CD14-positive monocyte (primary cell): ENCODE measurements at regions not wholly inside any gene's neighbourhood (a gene's known extent, or its start where the extent isn't known, plus 50 kb on each side); places are given as distances from the start of the nearest gene placed in this dataset.

Experiments used
- DNase-seq, 3 donors: peaks; one replicate each; pipeline ENCODE4 v3.0.0-alpha.2; 2011 to 2022
- H2AFZ ChIP-seq: 2 replicates; pipeline ENCODE4 v1.6.0; 2012; ENCODE audit warnings: mild to moderate bottlenecking, low read depth, low read length, inconsistent platforms; ENCODE audit not compliant: insufficient read depth, poor library complexity, severe bottlenecking
- H3K27ac ChIP-seq, 2 donors: 1 replicate in 1 of 2; 2 replicates in 1 of 2; pipeline ENCODE4 v1.5.1; 2012 to 2013; ENCODE audit warnings: low read length in 2 of 2, control low read depth in 1 of 2, inconsistent platforms in 1 of 2, low read depth in 1 of 2, mild to moderate bottlenecking in 1 of 2
- H3K27me3 ChIP-seq, 2 donors: one replicate each; pipeline versions ENCODE4 v1.6.0 to v1.6.1; 2011 to 2013; ENCODE audit warnings: low read length in 2 of 2; ENCODE audit not compliant: control insufficient read depth in 2 of 2, insufficient read depth in 2 of 2
- H3K36me3 ChIP-seq, 2 donors: replicated peaks in 1 of 2; 1 replicate in 1 of 2; 2 replicates in 1 of 2; pipeline versions ENCODE4 v1.5.1 to v1.6.1; 2012 to 2013; ENCODE audit warnings: low read length in 2 of 2, control low read depth in 1 of 2, inconsistent platforms in 1 of 2, mild to moderate bottlenecking in 1 of 2; ENCODE audit not compliant: insufficient read depth in 2 of 2, control insufficient read depth in 1 of 2
- H3K4me1 ChIP-seq, 2 donors: 1 replicate in 1 of 2; 2 replicates in 1 of 2; pipeline versions ENCODE4 v1.5.1 to v1.6.1; 2012 to 2013; ENCODE audit warnings: low read length in 2 of 2, control low read depth in 1 of 2, inconsistent platforms in 1 of 2, mild to moderate bottlenecking in 1 of 2, moderate library complexity in 1 of 2; ENCODE audit not compliant: insufficient read depth in 2 of 2, control insufficient read depth in 1 of 2
- H3K4me2 ChIP-seq: replicated peaks from 2 replicates; pipeline ENCODE3; 2012; ENCODE audit warnings: low read length, moderate library complexity, mild to moderate bottlenecking; ENCODE audit not compliant: poor library complexity, severe bottlenecking; ENCODE audit errors: extremely low read depth
- H3K4me3 ChIP-seq, 3 experiments: fragments of 200-600 bp in 1 of 3; sonication (generic) in 1 of 3; replicated peaks in 1 of 3; 1 replicate in 2 of 3; 2 replicates in 1 of 3; pipeline ENCODE4 v1.5.1; 2011 to 2013; ENCODE audit warnings: low read length in 3 of 3, mild to moderate bottlenecking in 3 of 3, control low read depth in 2 of 3, low read depth in 2 of 3, inconsistent platforms in 1 of 3, moderate library complexity in 1 of 3
- H3K79me2 ChIP-seq: 2 replicates; pipeline ENCODE4 v1.6.0; 2012; ENCODE audit warnings: mild to moderate bottlenecking, control low read depth, inconsistent platforms, low read length, moderate library complexity; ENCODE audit not compliant: insufficient read depth
- H3K9ac ChIP-seq: 2 replicates; pipeline ENCODE4 v1.6.0; 2017; ENCODE audit warnings: low read length, mild to moderate bottlenecking; ENCODE audit not compliant: insufficient read depth, poor library complexity, severe bottlenecking
- H3K9me3 ChIP-seq, 2 donors: replicated peaks in 1 of 2; 1 replicate in 1 of 2; 2 replicates in 1 of 2; pipeline versions ENCODE4 v1.5.1 to v1.6.1; 2012 to 2013; ENCODE audit warnings: low read length in 2 of 2, control low read depth in 1 of 2; ENCODE audit not compliant: control insufficient read depth in 1 of 2, insufficient read depth in 1 of 2
- H4K20me1 ChIP-seq: 2 replicates; pipeline ENCODE4 v1.6.0; 2012; ENCODE audit warnings: mild to moderate bottlenecking, low read length, control low read depth, moderate library complexity; ENCODE audit not compliant: insufficient read depth
- H3K27ac Mint-ChIP-seq, 7 donors: one replicate each; pipeline ENCODE4 v1.8.0; 2020; ENCODE audit warnings: mild to moderate bottlenecking in 7 of 7, mixed read lengths in 7 of 7, moderate library complexity in 6 of 7, inconsistent platforms in 2 of 7
- H3K27me3 Mint-ChIP-seq, 3 donors: one replicate each; pipeline ENCODE4 v1.8.0; 2021 to 2022; ENCODE audit warnings: low read depth in 3 of 3, mild to moderate bottlenecking in 3 of 3, mixed read lengths in 3 of 3, moderate library complexity in 3 of 3, inconsistent platforms in 1 of 3
- H3K36me3 Mint-ChIP-seq, 2 donors: one replicate each; pipeline ENCODE4 v1.8.0; 2020; ENCODE audit warnings: mixed read lengths in 2 of 2, inconsistent platforms in 1 of 2, mild to moderate bottlenecking in 1 of 2
- H3K4me1 Mint-ChIP-seq: one replicate; pipeline ENCODE4 v1.8.0; 2020; ENCODE audit warnings: mild to moderate bottlenecking, mixed read lengths
- H3K4me3 Mint-ChIP-seq, 2 donors: one replicate each; pipeline ENCODE4 v1.8.0; 2020; ENCODE audit warnings: mild to moderate bottlenecking in 2 of 2, mixed read lengths in 2 of 2, moderate library complexity in 1 of 2
- H3K9me3 Mint-ChIP-seq, 7 donors: one replicate each; pipeline ENCODE4 v1.8.0; 2020 to 2022; ENCODE audit warnings: mixed read lengths in 7 of 7, mild to moderate bottlenecking in 6 of 7, moderate library complexity in 6 of 7, inconsistent platforms in 2 of 7
- CTCF ChIP-seq: fragments of 200-600 bp; IDR thresholded peaks from one replicate; pipeline ENCODE4 v1.8.0; 2022; ENCODE audit warnings: antibody characterized with exemption, mild to moderate bottlenecking
- WGBS: methylation state at CpG from one replicate; pipeline ENCODE4 v1.1.5; 2013; ENCODE audit warnings: missing lambda C conversion rate; ENCODE audit not compliant: insufficient coverage; 5-methylcytosine and 5-hydroxymethylcytosine counted together
- intact Hi-C, 2 donors: fragments of 100-400 bp; cut with micrococcal nuclease; formaldehyde crosslinking; loops; one replicate each; pipeline versions ENCODE4 v1.15.0 to v1.15.1; 2023

GRCh38 chr7:15837306-15837950 is 150.9 kb upstream of the MEOX2 start:
- Histone ChIP-seq H3K27me3 (no peaks in the 10 kb centered on the region), H3K4me3 (no peak overlapping the region), H4K20me1 (no peaks in the 10 kb centered on the region), H3K27ac (no peak overlapping the region), H3K79me2 (no peaks in the 10 kb centered on the region), H3K4me1 (no peaks in the 10 kb centered on the region), H2AFZ (no peak overlapping the region), H3K9ac (no peak overlapping the region), H3K36me3 (no peaks in the 10 kb centered on the region), H3K4me2 (no peak overlapping the region), H3K9me3 (no peaks in the 10 kb centered on the region)
- H3K4me1 Mint-ChIP-seq: peaks cover 7% of the 10 kb centered on the region
- H3K36me3 Mint-ChIP-seq: no peaks in the 10 kb centered on the region
- no peak overlapping the region for H3K27ac Mint-ChIP-seq
- H3K27me3 Mint-ChIP-seq: no peaks in the 10 kb centered on the region
- no peaks in the 10 kb centered on the region for H3K9me3 Mint-ChIP-seq
- intact Hi-C loops: no loop called here
- no peak overlapping the region for H3K4me3 Mint-ChIP-seq
- no peak for DNase-seq
- 89% methylated on average over 1 of the region's 5 CpGs for WGBS
- no peak for TF ChIP-seq CTCF

- Mint-ChIP-seq H3K9me3 (no peaks in the 10 kb centered on the region), H3K4me3 (no peak overlapping the region), H3K27me3 (no peaks in the 10 kb centered on the region), H3K36me3 (no peaks in the 10 kb centered on the region), H3K27ac (no peak overlapping the region), H3K4me1 (peaks cover 7% of the 10 kb centered on the region)
- no peak for DNase-seq
- TF ChIP-seq CTCF: no peak
- Histone ChIP-seq H3K36me3 (no peaks in the 10 kb centered on the region), H3K27me3 (no peaks in the 10 kb centered on the region), H3K9me3 (no peaks in the 10 kb centered on the region), H3K4me2 (no peak overlapping the region), H3K4me3 (no peak overlapping the region), H2AFZ (no peak overlapping the region), H3K9ac (no peak overlapping the region), H3K4me1 (no peaks in the 10 kb centered on the region), H3K27ac (no peak overlapping the region), H4K20me1 (no peaks in the 10 kb centered on the region), H3K79me2 (no peaks in the 10 kb centered on the region)
- intact Hi-C loops: no loop called here
- no CpG with 5 or more reads among the region's 2 CpGs for WGBS
These were observed 150.2 kb upstream of the MEOX2 start for GRCh38 chr7:15836651-15837050.
